GM18861 (cell line): ENCODE measurements at regions not wholly inside any gene's neighbourhood (a gene's known extent, or its start where the extent isn't known, plus 50 kb on each side); places are given as distances from the start of the nearest gene placed in this dataset.

ENCODE experiments used
- ATAC-seq: cut with Tn5 transposase; IDR thresholded peaks from one replicate; pipeline ENCODE4 v1.9.1; 2021; ENCODE audit not compliant: unreplicated experiment

- ATAC-seq: no peak
Observed at GRCh38 chr4:80124246-80125211, 51.5 kb upstream of the ANTXR2 start.
